ENCODE measurements at regions not wholly inside any gene's neighbourhood (a gene's known extent, or its start where the extent isn't known, plus 50 kb on each side); places are given as distances from the start of the nearest gene placed in this dataset.

GRCh38 chr2:55123851-55124269 lies 73.6 kb upstream of the RTN4 start:
- TF ChIP-seq GATA3 (IDR thresholded peaks at IDR 0.05; ENCODE audit: low read depth, low read length) (no peak), GATA2 (IDR thresholded peaks at IDR 0.05; ENCODE audit: low read depth, low read length) (no peak)

DNA sequence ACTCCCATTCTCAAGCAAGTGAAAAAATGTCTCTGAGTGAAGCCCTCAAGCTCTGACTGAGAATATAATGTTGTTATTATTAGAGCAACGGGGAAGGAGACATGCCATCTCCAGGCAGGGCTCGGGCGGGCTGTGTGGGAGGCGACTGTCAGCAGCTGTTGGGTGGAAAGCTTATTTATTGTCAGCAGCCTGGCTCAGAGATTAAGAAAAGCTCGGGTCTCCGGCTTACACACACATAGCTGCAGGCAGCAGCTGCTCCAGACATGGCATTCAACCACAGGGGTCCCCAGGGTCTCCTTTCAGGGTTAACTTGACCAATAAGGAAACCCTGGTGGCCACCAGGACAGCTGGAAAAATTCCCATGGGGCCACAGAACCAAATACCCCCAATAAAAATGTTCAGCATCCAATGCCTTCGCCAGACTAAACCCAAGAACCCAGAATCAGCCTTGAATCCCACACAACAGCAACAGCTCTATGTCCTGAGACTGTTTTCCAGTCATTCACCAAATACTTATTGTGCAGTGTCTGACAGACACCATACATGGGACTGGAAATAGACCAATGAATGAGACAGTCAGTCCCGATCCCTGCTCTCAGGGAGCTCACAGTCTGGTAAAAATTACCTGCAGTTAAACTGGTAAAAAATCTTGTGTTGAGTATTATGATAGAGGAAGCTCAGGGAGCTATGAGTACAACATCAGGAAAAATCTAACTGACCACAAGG lies 70.5 kb upstream of the RTN4 start:
- no peak for TF ChIP-seq GATA2 (IDR thresholded peaks at IDR 0.05; ENCODE audit: low read depth, low read length)
- TF ChIP-seq GATA3 (IDR thresholded peaks at IDR 0.05; ENCODE audit: low read depth, low read length) = no peak

DNA sequence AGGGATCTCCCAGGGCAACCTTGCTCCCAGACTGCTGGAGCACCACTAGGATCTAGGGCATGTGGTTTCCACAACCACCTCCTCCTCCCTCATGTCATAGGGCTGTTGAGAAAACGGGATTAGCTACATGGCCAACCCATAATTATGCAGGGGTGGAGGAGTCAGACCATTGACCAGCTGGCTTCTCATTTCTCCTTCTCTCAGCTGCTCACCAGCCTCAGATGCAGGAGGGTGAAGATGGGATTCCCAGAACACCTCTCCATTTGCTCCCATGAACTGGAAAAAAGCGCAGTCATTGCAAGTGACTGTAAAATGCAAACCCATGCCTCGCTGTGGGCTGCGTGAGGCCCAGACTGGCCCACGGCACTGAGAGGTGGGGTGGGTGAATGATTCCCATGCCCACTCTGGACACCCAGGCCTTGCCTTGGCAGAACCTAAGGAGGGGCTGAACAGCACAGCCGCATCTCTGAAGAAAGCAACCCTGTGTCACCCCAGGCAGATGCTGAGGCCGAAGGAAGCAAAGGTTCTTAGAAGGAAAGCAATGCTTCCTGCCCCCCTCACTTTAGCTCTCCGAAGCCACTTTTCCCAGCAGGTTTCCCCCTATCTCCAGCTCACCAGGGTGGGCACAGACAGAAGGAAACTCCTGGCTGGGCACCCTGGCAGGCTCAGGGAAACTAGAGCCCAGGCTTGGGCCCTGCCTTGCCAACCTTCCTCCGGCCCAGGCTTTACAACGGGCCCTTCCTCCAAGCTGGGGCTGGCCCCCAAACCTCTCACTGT lies 69.6 kb upstream of the RTN4 start:
- no peak for TF ChIP-seq GATA2 (IDR thresholded peaks at IDR 0.05; ENCODE audit: low read depth, low read length)
- no peak for TF ChIP-seq GATA3 (IDR thresholded peaks at IDR 0.05; ENCODE audit: low read depth, low read length)

DNA sequence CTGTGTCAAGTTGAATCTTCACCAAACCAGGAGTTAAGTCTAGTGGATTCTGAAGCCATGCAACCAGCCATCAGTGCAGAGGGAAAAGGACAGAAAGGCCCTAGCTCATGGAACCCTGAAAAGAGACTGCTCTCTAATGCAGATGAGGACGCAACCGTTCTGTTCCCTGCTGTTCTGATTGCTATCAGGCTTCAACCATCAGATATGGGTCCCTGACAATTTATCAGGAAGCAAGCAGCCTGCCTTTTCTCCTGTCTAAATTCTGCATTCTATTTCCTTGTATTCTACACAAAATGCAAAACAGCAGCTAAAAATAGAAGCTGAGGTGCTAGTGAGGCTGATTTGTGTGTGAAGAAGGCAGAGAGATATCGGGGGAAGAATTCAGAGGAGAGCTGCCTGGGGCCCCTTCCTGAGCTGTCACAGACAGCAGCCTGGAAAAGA lies 68.4 kb upstream of the RTN4 start:
- TF ChIP-seq GATA3 (IDR thresholded peaks at IDR 0.05; ENCODE audit: low read depth, low read length) (peak; percentile 94), GATA2 (IDR thresholded peaks at IDR 0.05; ENCODE audit: low read depth, low read length) (peak; percentile 97)

- TF ChIP-seq GATA2 (IDR thresholded peaks at IDR 0.05; ENCODE audit: low read depth, low read length) = no peak
- TF ChIP-seq GATA3 (IDR thresholded peaks at IDR 0.05; ENCODE audit: low read depth, low read length) = no peak
Observed at GRCh38 chr2:55116966-55117365, 66.7 kb upstream of the RTN4 start.

DNA sequence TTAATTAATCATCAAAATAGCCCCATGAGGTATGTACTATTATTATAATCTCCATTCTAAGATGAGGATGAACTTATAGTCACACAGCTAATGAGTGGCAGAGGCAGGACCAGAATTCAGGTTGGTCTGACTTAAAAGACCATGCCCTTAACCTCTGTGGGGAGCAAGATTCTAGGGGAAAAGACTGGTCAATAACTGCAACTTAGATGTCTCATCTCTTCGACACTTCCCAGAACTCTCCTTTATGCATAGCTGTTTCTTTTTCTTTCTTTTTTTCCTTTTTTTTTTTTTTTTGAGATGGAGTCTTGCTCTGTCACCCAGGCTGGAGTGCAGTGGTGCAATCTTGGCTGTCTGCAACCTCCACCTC lies 66.3 kb upstream of the RTN4 start:
- TF ChIP-seq GATA2 (IDR thresholded peaks at IDR 0.05; ENCODE audit: low read depth, low read length) (no peak), GATA3 (IDR thresholded peaks at IDR 0.05; ENCODE audit: low read depth, low read length) (no peak)

- TF ChIP-seq GATA3 (IDR thresholded peaks at IDR 0.05; ENCODE audit: low read depth, low read length) = no peak
- TF ChIP-seq GATA2 (IDR thresholded peaks at IDR 0.05; ENCODE audit: low read depth, low read length) = no peak
Observed at GRCh38 chr2:55115761-55116597, 65.7 kb upstream of the RTN4 start.

- TF ChIP-seq GATA3 (IDR thresholded peaks at IDR 0.05; ENCODE audit: low read depth, low read length) (no peak), GATA2 (IDR thresholded peaks at IDR 0.05; ENCODE audit: low read depth, low read length) (no peak)
Observed at GRCh38 chr2:55114597-55114996, 64.3 kb upstream of the RTN4 start.

- TF ChIP-seq GATA2 (IDR thresholded peaks at IDR 0.05; ENCODE audit: low read depth, low read length) = no peak
- TF ChIP-seq GATA3 (IDR thresholded peaks at IDR 0.05; ENCODE audit: low read depth, low read length) = no peak
Observed at GRCh38 chr2:55114082-55114481, 63.8 kb upstream of the RTN4 start.

GRCh38 chr2:55112229-55113031 lies 62.2 kb upstream of the RTN4 start:
- TF ChIP-seq GATA2 (IDR thresholded peaks at IDR 0.05; ENCODE audit: low read depth, low read length) (no peak), GATA3 (IDR thresholded peaks at IDR 0.05; ENCODE audit: low read depth, low read length) (no peak)

- TF ChIP-seq GATA3 (IDR thresholded peaks at IDR 0.05; ENCODE audit: low read depth, low read length) = no peak
- TF ChIP-seq GATA2 (IDR thresholded peaks at IDR 0.05; ENCODE audit: low read depth, low read length) = no peak
Observed at GRCh38 chr2:55111570-55112228, 61.4 kb upstream of the RTN4 start.

DNA sequence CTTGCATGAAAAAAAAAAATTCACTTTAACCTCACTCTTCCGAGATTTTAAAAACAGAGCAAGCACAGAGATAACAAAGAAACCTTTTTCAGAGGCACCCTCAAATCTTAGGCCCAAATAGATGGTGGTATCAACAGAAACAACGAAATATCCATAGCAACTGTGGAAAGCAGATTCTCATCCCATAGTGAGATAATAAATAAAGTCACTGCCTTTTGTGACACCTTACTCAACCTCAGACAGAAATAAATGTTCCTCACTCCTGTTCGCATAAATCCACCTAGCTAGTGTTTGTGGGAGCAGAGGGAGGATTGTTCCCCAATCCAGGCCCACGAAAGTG lies 60.9 kb upstream of the RTN4 start:
- TF ChIP-seq GATA2 (IDR thresholded peaks at IDR 0.05; ENCODE audit: low read depth, low read length) = no peak
- TF ChIP-seq GATA3 (IDR thresholded peaks at IDR 0.05; ENCODE audit: low read depth, low read length) = no peak

- no peak for TF ChIP-seq GATA2 (IDR thresholded peaks at IDR 0.05; ENCODE audit: low read depth, low read length)
- no peak for TF ChIP-seq GATA3 (IDR thresholded peaks at IDR 0.05; ENCODE audit: low read depth, low read length)
Observed at GRCh38 chr2:55109219-55109891, 59.1 kb upstream of the RTN4 start.

Measured in SH-SY5Y (cell line).